ENCODE measurements at regions not wholly inside any gene's neighbourhood (a gene's known extent, or its start where the extent isn't known, plus 50 kb on each side); places are given as distances from the start of the nearest gene placed in this dataset.

DNA sequence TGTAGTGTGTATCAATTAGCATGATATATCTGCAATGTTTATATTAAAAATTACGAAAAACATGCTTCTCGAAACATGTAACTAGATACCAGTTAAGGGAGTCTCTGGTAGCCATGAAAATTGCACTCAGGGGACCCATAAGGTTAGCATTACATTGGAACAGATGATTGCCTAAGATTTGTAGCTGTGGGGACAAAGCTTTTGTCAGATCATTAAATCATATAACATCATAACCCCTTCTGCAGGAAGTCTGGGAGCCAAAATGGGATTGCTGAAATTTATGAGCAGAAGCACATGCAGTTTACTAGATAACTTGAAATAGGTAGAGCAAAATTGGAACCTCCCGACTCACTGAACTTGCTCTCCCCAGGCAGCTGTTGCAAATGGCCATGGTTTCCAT, 235.0 kb upstream of the IGFBP3 start:
- Histone ChIP-seq H3K27ac (ENCODE audit: low read depth, low read length, poor library complexity, severe bottlenecking) (no peak overlapping the region), H3K9me3 (ENCODE audit: low read length) (no peaks in the 10 kb centered on the region), H2AFZ (ENCODE audit: low read length) (no peak overlapping the region), H4K20me1 (ENCODE audit: insufficient read depth, low read length) (no peaks in the 10 kb centered on the region), H3K79me2 (ENCODE audit: insufficient read depth, low read depth, low read length) (no peaks in the 10 kb centered on the region), H3K4me1 (ENCODE audit: insufficient read depth, low read length, poor library complexity, severe bottlenecking) (no peaks in the 10 kb centered on the region), H3K9me2 (ENCODE audit: insufficient read depth, low read length) (no peaks in the 10 kb centered on the region), H3K4me2 (ENCODE audit: low read length) (no peak overlapping the region), H3K36me3 (ENCODE audit: insufficient read depth, low read length) (no peaks in the 10 kb centered on the region), H3K4me3 (ENCODE audit: low read depth, low read length, poor library complexity, severe bottlenecking) (no peak overlapping the region)
- ChIA-PET POLR2A (no interaction called here), CTCF (ENCODE audit: unreplicated experiment) (no interaction called here)
- intact Hi-C loops (cut with micrococcal nuclease; ENCODE audit: unreplicated experiment) = no loop called here
- no TSS peak for BruUV-seq (replicated peaks)
- TF ChIP-seq, protein P1, sequence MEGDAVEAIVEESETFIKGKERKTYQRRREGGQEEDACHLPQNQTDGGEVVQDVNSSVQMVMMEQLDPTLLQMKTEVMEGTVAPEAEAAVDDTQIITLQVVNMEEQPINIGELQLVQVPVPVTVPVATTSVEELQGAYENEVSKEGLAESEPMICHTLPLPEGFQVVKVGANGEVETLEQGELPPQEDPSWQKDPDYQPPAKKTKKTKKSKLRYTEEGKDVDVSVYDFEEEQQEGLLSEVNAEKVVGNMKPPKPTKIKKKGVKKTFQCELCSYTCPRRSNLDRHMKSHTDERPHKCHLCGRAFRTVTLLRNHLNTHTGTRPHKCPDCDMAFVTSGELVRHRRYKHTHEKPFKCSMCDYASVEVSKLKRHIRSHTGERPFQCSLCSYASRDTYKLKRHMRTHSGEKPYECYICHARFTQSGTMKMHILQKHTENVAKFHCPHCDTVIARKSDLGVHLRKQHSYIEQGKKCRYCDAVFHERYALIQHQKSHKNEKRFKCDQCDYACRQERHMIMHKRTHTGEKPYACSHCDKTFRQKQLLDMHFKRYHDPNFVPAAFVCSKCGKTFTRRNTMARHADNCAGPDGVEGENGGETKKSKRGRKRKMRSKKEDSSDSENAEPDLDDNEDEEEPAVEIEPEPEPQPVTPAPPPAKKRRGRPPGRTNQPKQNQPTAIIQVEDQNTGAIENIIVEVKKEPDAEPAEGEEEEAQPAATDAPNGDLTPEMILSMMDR (conservative IDR thresholded peaks at IDR 0.05; ENCODE audit: low read length) = no peak
- TF ChIP-seq EZH2phosphoT487 (IDR thresholded peaks at IDR 0.05; ENCODE audit: borderline replicate concordance, low read depth, low read length) = no peak
- DNase-seq (ENCODE audit: low spot score) = no peak

DNA sequence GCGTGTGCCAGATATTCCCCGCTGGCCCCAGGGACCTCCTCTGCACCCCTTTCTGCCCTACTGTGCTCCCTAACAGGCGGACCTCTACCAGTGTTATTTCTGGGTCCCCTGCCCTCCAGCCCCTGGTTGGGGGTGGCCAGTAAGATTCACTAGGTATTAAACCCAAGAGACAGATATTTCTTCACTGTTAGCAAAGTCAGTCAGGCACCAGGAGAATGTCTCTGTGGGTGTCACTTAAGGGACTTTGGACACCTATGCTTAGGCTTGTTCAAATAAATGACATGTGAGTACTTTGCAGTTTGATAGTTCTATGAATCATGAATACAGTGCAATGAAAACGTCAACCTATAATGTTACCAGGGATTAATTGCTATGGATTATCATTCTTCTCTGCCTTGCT, 234.3 kb upstream of the IGFBP3 start:
- Histone ChIP-seq H3K4me3 (ENCODE audit: low read depth, low read length, poor library complexity, severe bottlenecking) (no peak overlapping the region), H3K79me2 (ENCODE audit: insufficient read depth, low read depth, low read length) (no peaks in the 10 kb centered on the region), H3K27ac (ENCODE audit: low read depth, low read length, poor library complexity, severe bottlenecking) (no peak overlapping the region), H3K4me1 (ENCODE audit: insufficient read depth, low read length, poor library complexity, severe bottlenecking) (no peaks in the 10 kb centered on the region), H3K9me3 (ENCODE audit: low read length) (no peaks in the 10 kb centered on the region), H3K36me3 (ENCODE audit: insufficient read depth, low read length) (no peaks in the 10 kb centered on the region), H3K4me2 (ENCODE audit: low read length) (no peak overlapping the region), H4K20me1 (ENCODE audit: insufficient read depth, low read length) (no peaks in the 10 kb centered on the region), H2AFZ (ENCODE audit: low read length) (no peak overlapping the region), H3K9me2 (ENCODE audit: insufficient read depth, low read length) (no peaks in the 10 kb centered on the region)
- BruUV-seq (replicated peaks) = no TSS peak
- CTCF ChIA-PET (ENCODE audit: unreplicated experiment) = no interaction called here
- TF ChIP-seq, protein P1 (conservative IDR thresholded peaks at IDR 0.05; ENCODE audit: low read length) = no peak
- TF ChIP-seq EZH2phosphoT487 (IDR thresholded peaks at IDR 0.05; ENCODE audit: borderline replicate concordance, low read depth, low read length) = no peak
- POLR2A ChIA-PET = no interaction called here
- no peak for DNase-seq (ENCODE audit: low spot score)
- intact Hi-C loops (cut with micrococcal nuclease; ENCODE audit: unreplicated experiment) = no loop called here

DNA sequence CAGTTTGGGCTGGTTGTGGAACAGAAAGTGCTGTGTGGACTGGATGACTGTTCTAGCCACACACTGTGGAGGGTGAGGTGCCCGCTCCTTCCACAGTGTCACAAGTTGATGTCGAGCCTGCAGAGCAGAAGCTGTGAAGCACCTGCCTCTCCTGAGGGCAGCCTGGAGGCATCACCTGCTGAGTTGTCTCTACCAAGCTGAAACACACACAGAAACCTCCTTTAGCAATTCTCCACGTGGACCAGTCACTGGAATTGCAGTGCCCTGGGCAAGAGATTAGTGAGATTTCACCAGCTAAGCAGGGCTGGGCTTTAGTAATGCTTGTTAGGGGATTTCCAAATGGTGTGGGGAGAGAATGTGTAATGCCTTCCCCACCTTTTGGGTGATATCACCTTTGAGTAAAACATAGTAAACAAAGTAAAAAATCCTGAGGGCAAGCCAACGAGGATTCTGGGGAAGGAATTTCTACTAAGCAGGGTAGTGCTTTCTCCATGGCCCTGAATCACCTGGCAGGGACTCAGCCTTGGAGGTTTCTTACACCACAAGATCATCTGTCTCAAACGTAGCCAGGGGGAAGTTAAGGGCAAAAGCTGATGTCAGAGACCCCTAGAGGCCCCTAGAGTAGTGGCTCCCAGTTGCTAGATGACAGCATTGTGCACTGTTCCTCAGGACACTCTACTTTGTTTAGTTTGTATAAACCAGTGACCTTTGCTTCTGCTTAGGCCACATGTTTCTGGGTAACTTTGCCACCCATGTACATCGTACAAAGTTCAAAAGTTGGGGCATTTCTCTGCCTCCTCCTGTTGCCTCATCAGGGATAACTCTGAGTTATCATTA, 233.1 kb upstream of the IGFBP3 start:
- no peaks in the 10 kb centered on the region for H3K36me3 ChIP-seq (ENCODE audit: insufficient read depth, low read length)
- no peak overlapping the region for H3K4me3 ChIP-seq (ENCODE audit: low read depth, low read length, poor library complexity, severe bottlenecking)
- no peaks in the 10 kb centered on the region for H3K9me3 ChIP-seq (ENCODE audit: low read length)
- POLR2A ChIA-PET = no interaction called here
- CTCF ChIA-PET (ENCODE audit: unreplicated experiment) = no interaction called here
- intact Hi-C loops (cut with micrococcal nuclease; ENCODE audit: unreplicated experiment) = no loop called here
- H2AFZ ChIP-seq (ENCODE audit: low read length) = no peak overlapping the region
- no peaks in the 10 kb centered on the region for H3K79me2 ChIP-seq (ENCODE audit: insufficient read depth, low read depth, low read length)
- no peaks in the 10 kb centered on the region for H3K4me1 ChIP-seq (ENCODE audit: insufficient read depth, low read length, poor library complexity, severe bottlenecking)
- no peak for TF ChIP-seq EZH2phosphoT487 (IDR thresholded peaks at IDR 0.05; ENCODE audit: borderline replicate concordance, low read depth, low read length)
- TF ChIP-seq, protein P1 (conservative IDR thresholded peaks at IDR 0.05; ENCODE audit: low read length) = no peak
- no peaks in the 10 kb centered on the region for H4K20me1 ChIP-seq (ENCODE audit: insufficient read depth, low read length)
- no peak for DNase-seq (ENCODE audit: low spot score)
- no peak overlapping the region for H3K27ac ChIP-seq (ENCODE audit: low read depth, low read length, poor library complexity, severe bottlenecking)
- no peaks in the 10 kb centered on the region for H3K9me2 ChIP-seq (ENCODE audit: insufficient read depth, low read length)
- no TSS peak for BruUV-seq (replicated peaks)
- H3K4me2 ChIP-seq (ENCODE audit: low read length) = no peak overlapping the region
